ENCODE measurements at regions not wholly inside any gene's neighbourhood (a gene's known extent, or its start where the extent isn't known, plus 50 kb on each side); places are given as distances from the start of the nearest gene placed in this dataset.

DNA sequence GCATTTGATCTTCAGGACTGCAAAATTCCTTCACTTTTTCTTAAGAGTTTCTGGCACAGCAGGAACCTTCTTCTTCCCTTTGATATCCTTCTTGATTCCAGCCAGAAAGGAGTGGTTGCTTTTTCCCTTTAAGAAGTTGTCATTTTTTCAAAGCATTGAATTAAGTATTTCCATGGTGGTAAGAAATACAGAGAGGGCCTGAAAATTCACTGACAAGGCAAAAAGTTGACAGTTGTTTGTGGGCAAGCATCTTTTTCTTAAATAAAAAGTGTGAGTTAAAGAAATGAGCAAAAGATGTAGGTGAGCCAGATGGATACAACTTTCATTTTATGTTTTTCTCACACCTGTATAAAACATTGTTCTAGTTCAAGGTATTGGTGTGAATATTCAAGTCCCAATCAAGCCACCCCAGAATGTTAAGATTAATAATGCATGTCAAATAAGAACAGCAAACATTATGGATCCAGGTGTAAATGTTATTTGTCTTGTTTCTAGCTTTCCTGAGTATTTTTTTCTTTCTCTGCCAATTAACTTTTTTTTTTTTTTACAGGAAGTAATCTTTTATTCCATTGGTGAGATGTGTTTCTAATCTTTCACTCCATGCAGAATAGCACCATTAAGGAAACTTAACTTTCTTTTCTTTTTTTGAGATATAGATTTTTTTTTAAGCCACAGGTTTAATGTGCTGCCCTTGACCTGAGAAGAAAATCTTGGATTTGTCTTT is 334.3 kb upstream of the SEMA3A start:
- TF ChIP-seq, protein P1, sequence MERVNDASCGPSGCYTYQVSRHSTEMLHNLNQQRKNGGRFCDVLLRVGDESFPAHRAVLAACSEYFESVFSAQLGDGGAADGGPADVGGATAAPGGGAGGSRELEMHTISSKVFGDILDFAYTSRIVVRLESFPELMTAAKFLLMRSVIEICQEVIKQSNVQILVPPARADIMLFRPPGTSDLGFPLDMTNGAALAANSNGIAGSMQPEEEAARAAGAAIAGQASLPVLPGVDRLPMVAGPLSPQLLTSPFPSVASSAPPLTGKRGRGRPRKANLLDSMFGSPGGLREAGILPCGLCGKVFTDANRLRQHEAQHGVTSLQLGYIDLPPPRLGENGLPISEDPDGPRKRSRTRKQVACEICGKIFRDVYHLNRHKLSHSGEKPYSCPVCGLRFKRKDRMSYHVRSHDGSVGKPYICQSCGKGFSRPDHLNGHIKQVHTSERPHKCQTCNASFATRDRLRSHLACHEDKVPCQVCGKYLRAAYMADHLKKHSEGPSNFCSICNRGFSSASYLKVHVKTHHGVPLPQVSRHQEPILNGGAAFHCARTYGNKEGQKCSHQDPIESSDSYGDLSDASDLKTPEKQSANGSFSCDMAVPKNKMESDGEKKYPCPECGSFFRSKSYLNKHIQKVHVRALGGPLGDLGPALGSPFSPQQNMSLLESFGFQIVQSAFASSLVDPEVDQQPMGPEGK (CRISPR knock-in tag; IDR thresholded peaks at IDR 0.05; ENCODE audit: borderline replicate concordance): no peak
- no peak for TF ChIP-seq ISL1 (CRISPR knock-in tag; IDR thresholded peaks at IDR 0.05)
- no peak for TF ChIP-seq OSR1 (CRISPR knock-in tag; IDR thresholded peaks at IDR 0.05)
- TF ChIP-seq ESRRG (CRISPR knock-in tag; IDR thresholded peaks at IDR 0.05): no peak
